ENCODE measurements at regions not wholly inside any gene's neighbourhood (a gene's known extent, or its start where the extent isn't known, plus 50 kb on each side); places are given as distances from the start of the nearest gene placed in this dataset.
"Not testable (repeated sequence)": the region's sequence is repeated elsewhere in the genome, so short reads cannot be mapped to it uniquely, and the experiment has no call there.

DNA sequence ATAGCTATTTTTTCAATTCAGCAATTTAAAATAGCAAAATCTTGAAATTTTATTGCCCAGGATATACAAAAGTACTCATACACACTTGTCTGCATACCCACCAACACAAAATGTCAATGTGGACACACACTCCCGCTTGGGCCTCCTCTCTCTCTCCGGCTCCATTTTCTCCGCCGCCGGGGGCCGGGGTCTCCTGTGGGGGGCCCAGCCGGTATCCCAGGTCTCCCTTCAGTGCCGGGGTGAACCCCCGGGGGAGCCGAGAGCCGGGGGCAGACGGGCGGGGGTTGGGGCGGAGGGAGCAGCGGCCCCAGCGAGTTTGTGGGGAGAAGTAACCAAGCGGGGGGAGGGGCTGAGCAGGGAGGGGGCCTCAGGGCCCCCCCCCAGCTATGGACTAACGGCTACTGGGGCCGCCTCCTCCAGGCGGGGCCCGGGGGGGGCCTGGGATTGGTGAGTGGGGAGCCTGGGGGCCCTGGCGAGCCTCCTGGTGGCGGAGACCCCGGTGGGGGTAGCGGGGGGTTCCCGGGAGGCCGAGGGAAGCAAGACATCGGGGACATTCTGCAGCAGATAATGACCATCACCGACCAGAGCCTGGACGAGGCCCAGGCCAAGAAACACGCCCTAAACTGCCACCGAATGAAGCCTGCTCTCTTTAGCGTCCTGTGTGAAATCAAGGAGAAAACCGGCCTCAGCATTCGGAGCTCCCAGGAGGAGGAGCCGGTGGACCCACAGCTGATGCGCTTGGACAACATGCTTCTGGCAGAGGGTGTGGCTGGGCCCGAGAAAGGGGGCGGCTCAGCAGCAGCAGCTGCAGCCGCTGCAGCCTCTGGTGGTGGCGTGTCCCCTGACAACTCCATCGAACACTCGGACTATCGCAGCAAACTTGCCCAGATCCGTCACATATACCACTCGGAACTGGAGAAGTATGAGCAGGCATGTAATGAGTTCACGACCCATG is 56.6 kb downstream of the CHST2 start:
- POLR2A ChIA-PET (ENCODE audit: partially characterized antibody); H2BK5ac ChIP-seq (ENCODE audit: low read depth, low read length); H2AFZ ChIP-seq (ENCODE audit: low read length); H3K4me3 ChIP-seq (ENCODE audit: extremely low read depth in 1 of 4, insufficient read depth in 2 of 4, low read depth in 3 of 4, low read length in 4 of 4); H3K4me1 ChIP-seq (replicated peaks in 1 of 4; ENCODE audit: control insufficient read depth in 3 of 4, insufficient read depth in 4 of 4, low read length in 3 of 4); H2BK15ac ChIP-seq (ENCODE audit: low read length); H3K18ac ChIP-seq (ENCODE audit: extremely low read depth, low read length); H3K79me2 ChIP-seq (ENCODE audit: control insufficient read depth in 1 of 2, insufficient read depth in 2 of 2, low read length in 2 of 2); H3K4me2 ChIP-seq (ENCODE audit: insufficient read depth in 1 of 2, low read depth in 2 of 2, low read length in 2 of 2); H4K91ac ChIP-seq (replicated peaks; ENCODE audit: insufficient read length, low read length); H3K23ac ChIP-seq (ENCODE audit: insufficient read length); H4K20me1 ChIP-seq (replicated peaks in 1 of 2; ENCODE audit: control insufficient read depth in 1 of 2, insufficient read depth in 2 of 2, low read length in 2 of 2); DNase-seq (ENCODE audit: low read depth in 1 of 2, low spot score in 2 of 2); H2BK20ac ChIP-seq (ENCODE audit: low read length); H3K27ac ChIP-seq (ENCODE audit: low read depth, low read length); H3K14ac ChIP-seq (ENCODE audit: insufficient read length); H3K9me3 ChIP-seq (ENCODE audit: insufficient read depth in 2 of 2, low read depth in 1 of 2, low read length in 1 of 2); H4K5ac ChIP-seq (ENCODE audit: insufficient read length, low read depth, low read length); H3K4ac ChIP-seq (replicated peaks; ENCODE audit: insufficient read length, low read depth, low read length); H3K27me3 ChIP-seq (replicated peaks in 1 of 4; ENCODE audit: control insufficient read depth in 3 of 4, extremely low read depth in 1 of 4, insufficient read depth in 3 of 4, low read length in 3 of 4); H3K36me3 ChIP-seq (ENCODE audit: control insufficient read depth in 2 of 4, insufficient read depth in 4 of 4, low read length in 3 of 4); H2AK5ac ChIP-seq (ENCODE audit: low read depth, low read length); H4K8ac ChIP-seq (ENCODE audit: extremely low read depth, insufficient read depth, low read length); H3K9ac ChIP-seq (replicated peaks in 1 of 4; ENCODE audit: extremely low read depth in 1 of 4, low read depth in 3 of 4, low read length in 3 of 4); H2BK12ac ChIP-seq (ENCODE audit: low read depth, low read length); H3K56ac ChIP-seq (replicated peaks; ENCODE audit: insufficient read length, low read depth, low read length); H3K79me1 ChIP-seq (ENCODE audit: low read depth, low read length); H3K23me2 ChIP-seq (ENCODE audit: low read depth, low read length); FAIRE-seq; H2BK120ac ChIP-seq (replicated peaks; ENCODE audit: low read depth, low read length): not testable (repeated sequence)
- CTCF ChIA-PET (ENCODE audit: partially characterized antibody), result interaction anchor here (0.6 to 1.1 kb wide), 3 partner anchors 7 to 15 kb away, joined by 3 read pairs; no protein-coding TSS in a partner anchor
- WGBS, 2 experiments (ENCODE audit: extremely low coverage in 1 of 2, insufficient coverage in 1 of 2, insufficient read length in 1 of 2, insufficient replicate concordance in 2 of 2, low coverage in 1 of 2, low lambda C conversion rate in 2 of 2, missing lambda C conversion rate in 1 of 2), result 93% methylated on average over 8 of the region's 47 CpGs; no CpG with 5 or more reads in 1 of the 2 experiments

DNA sequence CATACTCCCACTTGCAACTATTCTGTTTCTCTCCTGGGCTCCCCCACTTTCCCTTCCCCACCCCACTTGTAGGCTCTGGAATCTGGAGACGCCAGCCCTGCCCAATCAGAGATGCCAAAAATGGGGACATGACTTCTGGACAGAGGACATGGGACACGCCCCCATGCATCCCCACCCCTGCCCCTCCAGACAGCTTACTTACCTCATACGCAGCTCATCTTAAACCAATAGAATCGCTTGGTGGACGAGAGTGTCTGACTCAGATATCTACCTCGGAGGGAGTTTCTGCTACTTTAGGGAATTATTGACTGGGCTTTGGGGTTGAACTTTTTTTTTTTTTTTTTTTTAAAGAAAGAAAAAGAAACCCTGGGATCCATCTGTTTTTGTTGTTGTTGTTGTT is 58.4 kb downstream of the CHST2 start:
- H3K27ac ChIP-seq (ENCODE audit: low read depth, low read length); POLR2A ChIA-PET (ENCODE audit: partially characterized antibody); H2BK5ac ChIP-seq (ENCODE audit: low read depth, low read length); H3K23ac ChIP-seq (ENCODE audit: insufficient read length); H2BK15ac ChIP-seq (ENCODE audit: low read length); H3K79me2 ChIP-seq (ENCODE audit: control insufficient read depth in 1 of 2, insufficient read depth in 2 of 2, low read length in 2 of 2); H2BK20ac ChIP-seq (ENCODE audit: low read length); DNase-seq (ENCODE audit: low read depth in 1 of 2, low spot score in 2 of 2); H3K56ac ChIP-seq (replicated peaks; ENCODE audit: insufficient read length, low read depth, low read length); H3K9ac ChIP-seq (replicated peaks in 1 of 4; ENCODE audit: extremely low read depth in 1 of 4, low read depth in 3 of 4, low read length in 3 of 4); H4K5ac ChIP-seq (ENCODE audit: insufficient read length, low read depth, low read length); H3K4ac ChIP-seq (replicated peaks; ENCODE audit: insufficient read length, low read depth, low read length); H3K4me1 ChIP-seq (replicated peaks in 1 of 4; ENCODE audit: control insufficient read depth in 3 of 4, insufficient read depth in 4 of 4, low read length in 3 of 4); H3K9me3 ChIP-seq (ENCODE audit: insufficient read depth in 2 of 2, low read depth in 1 of 2, low read length in 1 of 2); H3K79me1 ChIP-seq (ENCODE audit: low read depth, low read length); H4K8ac ChIP-seq (ENCODE audit: extremely low read depth, insufficient read depth, low read length); H2AK5ac ChIP-seq (ENCODE audit: low read depth, low read length); FAIRE-seq; H3K18ac ChIP-seq (ENCODE audit: extremely low read depth, low read length); H3K27me3 ChIP-seq (replicated peaks in 1 of 4; ENCODE audit: control insufficient read depth in 3 of 4, extremely low read depth in 1 of 4, insufficient read depth in 3 of 4, low read length in 3 of 4); H2BK12ac ChIP-seq (ENCODE audit: low read depth, low read length); H4K91ac ChIP-seq (replicated peaks; ENCODE audit: insufficient read length, low read length); H3K23me2 ChIP-seq (ENCODE audit: low read depth, low read length); H3K4me3 ChIP-seq (ENCODE audit: extremely low read depth in 1 of 4, insufficient read depth in 2 of 4, low read depth in 3 of 4, low read length in 4 of 4); H2BK120ac ChIP-seq (replicated peaks; ENCODE audit: low read depth, low read length); H3K14ac ChIP-seq (ENCODE audit: insufficient read length); H4K20me1 ChIP-seq (replicated peaks in 1 of 2; ENCODE audit: control insufficient read depth in 1 of 2, insufficient read depth in 2 of 2, low read length in 2 of 2); H2AFZ ChIP-seq (ENCODE audit: low read length); H3K4me2 ChIP-seq (ENCODE audit: insufficient read depth in 1 of 2, low read depth in 2 of 2, low read length in 2 of 2); H3K36me3 ChIP-seq (ENCODE audit: control insufficient read depth in 2 of 4, insufficient read depth in 4 of 4, low read length in 3 of 4); CTCF ChIA-PET (ENCODE audit: partially characterized antibody): not testable (repeated sequence)
- WGBS, 2 experiments (ENCODE audit: extremely low coverage in 1 of 2, insufficient coverage in 1 of 2, insufficient read length in 1 of 2, insufficient replicate concordance in 2 of 2, low coverage in 1 of 2, low lambda C conversion rate in 2 of 2, missing lambda C conversion rate in 1 of 2), result 90% methylated on average over 6 of the region's 6 CpGs; no CpG with 5 or more reads in 1 of the 2 experiments

Data from H1 (cell line).